B cell (primary cell): ENCODE measurements at regions not wholly inside any gene's neighbourhood (a gene's known extent, or its start where the extent isn't known, plus 50 kb on each side); places are given as distances from the start of the nearest gene placed in this dataset.

Experiments
- ATAC-seq: fragments of 200-7000 bp; cut with Tn5 transposase; one replicate; pipeline ENCODE4 v1.10.0; 2021; ENCODE audit warnings: low read depth, mild to moderate bottlenecking, moderate number of reproducible peaks, moderate library complexity
- CTCF ChIA-PET: fragments of 350-600 bp; sonication (Branson Sonifier 250); formaldehyde crosslinking; loops from one replicate; lab custom pipeline; 2021; ENCODE audit warnings: antibody characterized with exemption, inconsistent platforms; lab: Charles Lee
- POLR2A ChIA-PET: fragments of 350-600 bp; sonication (Branson Sonifier 250); formaldehyde crosslinking; loops from one replicate; lab custom pipeline; 2021; ENCODE audit warnings: antibody characterized with exemption; lab: Charles Lee
- DNase-seq: peaks from one replicate; pipeline ENCODE4 v3.0.0; 2013
- H2AFZ ChIP-seq: 2 replicates; pipeline ENCODE4 v1.6.1; 2012; ENCODE audit warnings: mild to moderate bottlenecking, low read depth, low read length; ENCODE audit not compliant: insufficient read depth, poor library complexity, severe bottlenecking
- H3K27ac ChIP-seq, 2 donors: 1 replicate in 1 of 2; 2 replicates in 1 of 2; pipeline ENCODE4 v1.5.1; 2012 to 2013; ENCODE audit warnings: low read length in 2 of 2, mild to moderate bottlenecking in 2 of 2, moderate library complexity in 1 of 2
- H3K27me3 ChIP-seq, 4 experiments: fragments of 200-600 bp in 1 of 4; sonication (generic) in 1 of 4; replicated peaks in 1 of 4; 1 replicate in 2 of 4; 2 replicates in 2 of 4; pipeline versions ENCODE4 v1.6.1 to v1.7.0; 2013 to 2016; ENCODE audit warnings: low read length in 3 of 4, mild to moderate bottlenecking in 2 of 4, mixed read lengths in 1 of 4, moderate library complexity in 1 of 4; ENCODE audit not compliant: insufficient read depth in 4 of 4, control insufficient read depth in 3 of 4; ENCODE audit errors: control extremely low read depth in 1 of 4
- H3K36me3 ChIP-seq, 2 experiments: replicated peaks in 1 of 2; 1 replicate in 1 of 2; 2 replicates in 1 of 2; pipeline versions ENCODE4 v1.6.1 to v1.7.1; 2013; ENCODE audit warnings: low read length in 1 of 2; ENCODE audit not compliant: insufficient read depth in 2 of 2, control insufficient read depth in 1 of 2; ENCODE audit errors: control extremely low read depth in 1 of 2, extremely low read depth in 1 of 2
- H3K4me1 ChIP-seq, 2 donors: fragments of 200-600 bp in 1 of 2; sonication (generic) in 1 of 2; 1 replicate in 1 of 2; 2 replicates in 1 of 2; pipeline versions ENCODE4 v1.5.1 to v1.6.1; 2013 to 2017; ENCODE audit warnings: low read length in 2 of 2; ENCODE audit not compliant: control insufficient read depth in 2 of 2, insufficient read depth in 2 of 2
- H3K4me2 ChIP-seq: replicated peaks from 2 replicates; pipeline ENCODE3; 2012; ENCODE audit warnings: mild to moderate bottlenecking, low read depth, low read length; ENCODE audit not compliant: poor library complexity, severe bottlenecking
- H3K4me3 ChIP-seq, 5 experiments: fragments of 200-600 bp in 1 of 5; sonication (generic) in 1 of 5; 1 replicate in 3 of 5; 2 replicates in 2 of 5; pipeline versions ENCODE4 v1.5.1 to v1.7.0; 2011 to 2016; ENCODE audit warnings: low read length in 4 of 5, mild to moderate bottlenecking in 4 of 5, low read depth in 2 of 5, control low read depth in 1 of 5, moderate library complexity in 1 of 5; ENCODE audit not compliant: insufficient read depth in 1 of 5; ENCODE audit errors: control extremely low read depth in 1 of 5, extremely low read depth in 1 of 5
- H3K79me2 ChIP-seq: fragments of 200-600 bp; sonication (generic); one replicate; pipeline ENCODE4 v1.6.0; 2016; ENCODE audit warnings: low read length; ENCODE audit not compliant: control insufficient read depth, insufficient read depth
- H3K9ac ChIP-seq: fragments of 200-600 bp; sonication (generic); 2 replicates; pipeline ENCODE4 v1.6.1; 2017; ENCODE audit warnings: mild to moderate bottlenecking, low read length, moderate library complexity
- H3K9me3 ChIP-seq, 3 donors: one replicate each; pipeline versions ENCODE4 v1.6.1 to v1.7.1; 2013; ENCODE audit warnings: low read length in 2 of 3; ENCODE audit not compliant: control insufficient read depth in 2 of 3, insufficient read depth in 1 of 3; ENCODE audit errors: control extremely low read depth in 1 of 3
- H4K20me1 ChIP-seq: 2 replicates; pipeline ENCODE4 v1.6.0; 2012; ENCODE audit warnings: mild to moderate bottlenecking, low read length; ENCODE audit not compliant: insufficient read depth, control insufficient read depth, poor library complexity, severe bottlenecking
- H3K27ac Mint-ChIP-seq: one replicate; pipeline ENCODE4 v1.8.0; 2021; ENCODE audit warnings: mixed read lengths
- H3K27me3 Mint-ChIP-seq: one replicate; pipeline ENCODE4 v1.8.0; 2021; ENCODE audit warnings: mixed read lengths
- H3K4me1 Mint-ChIP-seq: one replicate; pipeline ENCODE4 v1.8.0; 2021; ENCODE audit warnings: mixed read lengths
- H3K4me3 Mint-ChIP-seq: one replicate; pipeline ENCODE4 v1.8.0; 2021; ENCODE audit warnings: mixed read lengths
- H3K9me3 Mint-ChIP-seq: one replicate; pipeline ENCODE4 v1.8.0; 2022; ENCODE audit warnings: mixed read lengths; ENCODE audit not compliant: insufficient read depth
- EZH2 ChIP-seq: IDR thresholded peaks from 2 replicates; pipeline ENCODE4 v1.6.1; 2012; ENCODE audit warnings: borderline replicate concordance, low read depth, mild to moderate bottlenecking, moderate library complexity, low read length; ENCODE audit not compliant: insufficient read depth, poor library complexity, severe bottlenecking
- WGBS: methylation state at CpG from one replicate; pipeline ENCODE4 v1.1.5; 2013; ENCODE audit warnings: missing lambda C conversion rate; ENCODE audit not compliant: insufficient coverage; 5-methylcytosine and 5-hydroxymethylcytosine counted together
- intact Hi-C: fragments of 100-400 bp; cut with micrococcal nuclease; formaldehyde crosslinking; loops from one replicate; pipeline ENCODE4 v1.10.0; 2022
- TF ChIP-seq, protein P1 (sequence below): fragments of 200-600 bp; IDR thresholded peaks from one replicate; pipeline ENCODE4 v1.8.0; 2022; ENCODE audit warnings: antibody characterized with exemption, mild to moderate bottlenecking

DNA sequence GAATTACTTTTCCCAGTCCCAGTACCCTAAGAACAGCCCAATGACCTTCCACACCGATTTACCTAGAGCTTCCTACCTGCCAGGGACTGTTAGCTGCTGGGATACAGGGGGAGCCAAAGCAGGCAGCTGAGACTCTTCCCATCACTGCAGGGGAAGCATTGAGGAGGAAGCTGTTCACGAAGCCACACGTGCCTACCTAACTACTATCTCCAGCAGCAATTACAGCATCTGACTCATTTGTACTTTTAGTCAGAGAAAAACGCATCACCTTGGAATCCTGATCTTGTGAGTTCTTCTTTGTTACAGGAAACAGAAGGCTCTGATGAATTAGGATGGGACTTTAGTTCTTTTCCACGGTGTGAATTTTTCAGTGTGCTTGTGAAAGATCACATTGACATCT lies 113.7 kb upstream of the DHX40 start:
- H3K36me3 ChIP-seq: no peaks in the 10 kb centered on the region
- ChIA-PET CTCF (interaction anchor here (1.3 to 2.6 kb wide), 3 partner anchors 11 to 141 kb away, joined by 4 to 10 read pairs (median 6); no protein-coding TSS in a partner anchor), POLR2A (no interaction called here)
- H3K9me3 ChIP-seq: no peaks in the 10 kb centered on the region
- no peak overlapping the region for H2AFZ ChIP-seq
- no peaks in the 10 kb centered on the region for H3K4me1 ChIP-seq
- TF ChIP-seq EZH2: no peak
- TF ChIP-seq, protein P1, sequence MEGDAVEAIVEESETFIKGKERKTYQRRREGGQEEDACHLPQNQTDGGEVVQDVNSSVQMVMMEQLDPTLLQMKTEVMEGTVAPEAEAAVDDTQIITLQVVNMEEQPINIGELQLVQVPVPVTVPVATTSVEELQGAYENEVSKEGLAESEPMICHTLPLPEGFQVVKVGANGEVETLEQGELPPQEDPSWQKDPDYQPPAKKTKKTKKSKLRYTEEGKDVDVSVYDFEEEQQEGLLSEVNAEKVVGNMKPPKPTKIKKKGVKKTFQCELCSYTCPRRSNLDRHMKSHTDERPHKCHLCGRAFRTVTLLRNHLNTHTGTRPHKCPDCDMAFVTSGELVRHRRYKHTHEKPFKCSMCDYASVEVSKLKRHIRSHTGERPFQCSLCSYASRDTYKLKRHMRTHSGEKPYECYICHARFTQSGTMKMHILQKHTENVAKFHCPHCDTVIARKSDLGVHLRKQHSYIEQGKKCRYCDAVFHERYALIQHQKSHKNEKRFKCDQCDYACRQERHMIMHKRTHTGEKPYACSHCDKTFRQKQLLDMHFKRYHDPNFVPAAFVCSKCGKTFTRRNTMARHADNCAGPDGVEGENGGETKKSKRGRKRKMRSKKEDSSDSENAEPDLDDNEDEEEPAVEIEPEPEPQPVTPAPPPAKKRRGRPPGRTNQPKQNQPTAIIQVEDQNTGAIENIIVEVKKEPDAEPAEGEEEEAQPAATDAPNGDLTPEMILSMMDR: no peak
- H3K27ac Mint-ChIP-seq: no peak overlapping the region
- no peak overlapping the region for H3K9ac ChIP-seq
- intact Hi-C loops: no loop called here
- H4K20me1 ChIP-seq: no peaks in the 10 kb centered on the region
- no peaks in the 10 kb centered on the region for H3K9me3 Mint-ChIP-seq
- no peak overlapping the region for H3K4me3 Mint-ChIP-seq
- no peak overlapping the region for H3K27ac ChIP-seq
- ATAC-seq: no peak
- no peak for DNase-seq
- no peaks in the 10 kb centered on the region for H3K27me3 ChIP-seq
- 57% methylated on average over 1 of the region's 5 CpGs for WGBS
- no peaks in the 10 kb centered on the region for H3K79me2 ChIP-seq
- H3K4me3 ChIP-seq: no peak overlapping the region
- no peaks in the 10 kb centered on the region for H3K4me1 Mint-ChIP-seq
- H3K4me2 ChIP-seq: no peak overlapping the region
- peaks cover 3% of the 10 kb centered on the region for H3K27me3 Mint-ChIP-seq

DNA sequence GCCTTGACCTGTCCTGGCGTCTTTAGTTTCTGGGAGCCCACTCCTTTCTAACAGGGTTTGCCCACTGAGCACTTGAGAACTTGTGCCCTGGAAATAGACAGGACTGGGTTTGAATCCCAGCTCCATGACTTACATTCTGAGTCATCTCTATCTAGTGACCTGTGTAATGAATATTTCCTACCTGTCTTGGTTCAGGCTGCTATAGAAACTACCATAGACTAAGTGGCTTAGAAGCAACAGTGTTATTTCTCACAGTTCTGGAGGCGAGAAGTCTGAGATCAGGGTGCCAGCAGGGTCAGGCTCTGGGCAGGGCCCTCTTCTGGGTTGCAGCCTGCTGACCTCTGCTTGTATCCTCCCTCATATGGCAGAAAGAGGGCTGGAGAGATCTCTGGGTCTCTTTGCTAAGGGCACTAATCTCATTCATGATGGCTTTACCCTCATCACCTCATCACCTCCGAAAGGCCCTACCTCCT lies 110.7 kb upstream of the DHX40 start:
- H3K4me3 Mint-ChIP-seq: no peak overlapping the region
- DNase-seq: no peak
- H3K9me3 Mint-ChIP-seq: no peaks in the 10 kb centered on the region
- POLR2A ChIA-PET: no interaction called here
- TF ChIP-seq, protein P1: no peak
- TF ChIP-seq EZH2: no peak
- H3K79me2 ChIP-seq: no peaks in the 10 kb centered on the region
- H3K27ac ChIP-seq: no peak overlapping the region
- H3K36me3 ChIP-seq: no peaks in the 10 kb centered on the region
- H4K20me1 ChIP-seq: no peaks in the 10 kb centered on the region
- no peak overlapping the region for H2AFZ ChIP-seq
- WGBS: 100% methylated on average over 2 of the region's 3 CpGs
- no peak overlapping the region for H3K4me2 ChIP-seq
- no peaks in the 10 kb centered on the region for H3K9me3 ChIP-seq
- CTCF ChIA-PET: interaction anchor here (1.3 kb wide), 1 partner anchor 144 kb away, joined by 3 read pairs; no protein-coding TSS in a partner anchor
- H3K27me3 Mint-ChIP-seq: peaks cover 3% of the 10 kb centered on the region
- no peaks in the 10 kb centered on the region for H3K4me1 ChIP-seq
- ATAC-seq: no peak
- H3K27ac Mint-ChIP-seq: no peak overlapping the region
- H3K9ac ChIP-seq: no peak overlapping the region
- no peak overlapping the region for H3K4me3 ChIP-seq
- intact Hi-C loops: no loop called here
- no peaks in the 10 kb centered on the region for H3K27me3 ChIP-seq
- H3K4me1 Mint-ChIP-seq: no peaks in the 10 kb centered on the region
